Dendritic cell treated with granulocyte-macrophage colony-stimulating factor and Interleukin-4, amounts not matched to agents 40 ng/mL and 50 ng/mL, for 4 days (primary cell): ENCODE measurements at regions not wholly inside any gene's neighbourhood (a gene's known extent, or its start where the extent isn't known, plus 50 kb on each side); places are given as distances from the start of the nearest gene placed in this dataset.

Source experiments
- H3K27ac Mint-ChIP-seq: one replicate; pipeline ENCODE4 v1.8.0; 2022; ENCODE audit warnings: mild to moderate bottlenecking, mixed read lengths
- H3K27me3 Mint-ChIP-seq: one replicate; pipeline ENCODE4 v1.8.0; 2022; ENCODE audit warnings: mild to moderate bottlenecking, mixed read lengths
- H3K36me3 Mint-ChIP-seq: one replicate; pipeline ENCODE4 v1.8.0; 2022; ENCODE audit warnings: low read depth, mixed read lengths
- H3K4me1 Mint-ChIP-seq: one replicate; pipeline ENCODE4 v1.8.0; 2022; ENCODE audit warnings: low read depth, mixed read lengths
- H3K4me3 Mint-ChIP-seq: one replicate; pipeline ENCODE4 v1.8.0; 2022; ENCODE audit warnings: mild to moderate bottlenecking, moderate library complexity, mixed read lengths
- H3K9me3 Mint-ChIP-seq: one replicate; pipeline ENCODE4 v1.8.0; 2022; ENCODE audit warnings: mixed read lengths
- intact Hi-C: fragments of 100-400 bp; cut with micrococcal nuclease; formaldehyde crosslinking; loops from one replicate; pipeline ENCODE4 v1.15.0; 2022

DNA sequence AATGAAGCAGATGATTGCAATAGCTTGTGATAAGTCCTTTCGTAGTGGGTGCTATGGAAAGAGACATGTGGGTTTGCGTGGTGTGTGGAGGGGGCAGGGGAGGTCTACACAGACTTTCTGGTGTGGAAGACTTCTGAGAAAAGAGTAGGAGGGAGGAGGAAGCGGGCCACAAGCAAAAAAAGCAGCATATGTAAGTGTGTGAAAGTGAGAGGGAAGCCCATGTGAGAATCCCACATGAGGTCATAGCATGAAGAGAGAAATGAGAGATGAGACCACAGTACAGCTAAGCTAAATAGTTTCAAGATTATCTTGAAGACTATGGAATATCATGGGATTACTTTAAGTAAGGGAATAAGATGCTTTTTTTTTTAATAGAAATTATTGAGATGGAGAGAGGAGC lies 2039.9 kb upstream of the TENM3 start:
- no peaks in the 10 kb centered on the region for H3K4me1 Mint-ChIP-seq
- H3K9me3 Mint-ChIP-seq, result peaks cover 9% of the 10 kb centered on the region

DNA sequence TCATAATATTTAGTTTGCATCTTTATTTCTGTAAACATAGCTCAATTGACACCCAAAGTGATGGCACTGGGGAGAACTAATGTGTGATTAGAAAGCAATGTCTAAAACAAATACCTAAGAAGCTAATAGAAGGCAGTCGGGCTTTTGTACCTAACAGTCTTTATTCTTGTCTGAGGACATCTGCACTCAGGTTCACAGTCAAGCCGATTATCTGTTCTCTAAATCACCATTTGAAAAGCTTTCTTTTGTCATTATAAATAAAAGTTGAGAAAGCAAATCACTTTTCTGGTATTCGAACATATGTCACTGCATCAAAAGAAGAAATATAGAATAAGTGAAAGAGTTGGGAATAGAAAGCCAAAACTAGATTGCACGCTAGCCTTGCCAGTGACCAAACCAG lies 2037.9 kb upstream of the TENM3 start:
- no peak overlapping the region for H3K4me3 Mint-ChIP-seq
- intact Hi-C loops, result no loop called here

More for the DNA sequence above, 2039.9 kb upstream of the TENM3 start:
- H3K27me3 Mint-ChIP-seq, result no peaks in the 10 kb centered on the region
- intact Hi-C loops, result no loop called here
- no peaks in the 10 kb centered on the region for H3K36me3 Mint-ChIP-seq
- H3K27ac Mint-ChIP-seq, result no peak overlapping the region
- no peak overlapping the region for H3K4me3 Mint-ChIP-seq

DNA sequence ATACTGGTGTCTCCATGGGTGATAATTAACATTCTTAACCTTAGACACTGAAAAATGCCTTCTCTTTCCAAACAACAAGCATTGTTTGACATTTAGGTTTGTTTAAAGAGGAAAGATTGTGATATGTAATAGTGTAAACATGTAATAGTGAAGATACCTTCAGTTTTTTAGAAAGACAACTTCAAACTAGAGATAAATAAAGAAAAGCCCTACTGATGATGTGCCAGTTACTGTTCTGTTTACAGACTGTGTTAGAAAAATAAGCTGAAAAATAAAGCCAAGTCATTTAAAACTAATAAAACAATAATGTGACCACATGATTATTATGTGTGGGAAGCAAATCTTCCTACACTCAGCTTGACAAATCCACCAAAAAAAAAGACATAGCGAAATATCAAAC lies 2035.3 kb upstream of the TENM3 start:
- H3K27me3 Mint-ChIP-seq, result no peaks in the 10 kb centered on the region
- H3K27ac Mint-ChIP-seq, result no peak overlapping the region
- intact Hi-C loops, result no loop called here
- no peaks in the 10 kb centered on the region for H3K4me1 Mint-ChIP-seq
- H3K9me3 Mint-ChIP-seq, result peaks cover 8% of the 10 kb centered on the region
- no peaks in the 10 kb centered on the region for H3K36me3 Mint-ChIP-seq
- H3K4me3 Mint-ChIP-seq, result no peak overlapping the region

More for the DNA sequence above, 2037.9 kb upstream of the TENM3 start:
- Mint-ChIP-seq H3K36me3 (no peaks in the 10 kb centered on the region), H3K9me3 (peaks cover 9% of the 10 kb centered on the region), H3K4me1 (no peaks in the 10 kb centered on the region), H3K27me3 (no peaks in the 10 kb centered on the region), H3K27ac (no peak overlapping the region)

DNA sequence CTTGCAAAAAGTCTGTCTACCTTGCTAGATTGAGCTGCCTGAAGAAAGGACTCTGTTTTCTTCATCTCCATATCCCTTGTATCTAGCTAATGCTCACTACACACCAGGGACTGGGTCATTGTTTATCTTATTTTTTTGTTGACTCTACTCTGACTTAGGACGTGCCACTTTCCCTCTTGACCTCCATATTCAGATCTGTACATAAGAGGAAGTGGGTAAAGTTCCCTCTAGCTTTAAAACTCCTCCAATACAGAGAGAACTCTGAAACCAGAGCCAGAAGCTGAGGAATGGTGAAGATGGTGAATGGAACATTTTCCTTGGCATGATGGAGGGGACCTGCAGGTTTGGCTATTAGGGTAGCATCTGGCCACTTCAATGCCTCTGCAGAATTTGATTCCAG lies 2026.1 kb upstream of the TENM3 start:
- no peak overlapping the region for H3K27ac Mint-ChIP-seq
- no peaks in the 10 kb centered on the region for H3K36me3 Mint-ChIP-seq
- H3K27me3 Mint-ChIP-seq, result no peaks in the 10 kb centered on the region
- no peak overlapping the region for H3K4me3 Mint-ChIP-seq
- H3K4me1 Mint-ChIP-seq, result no peaks in the 10 kb centered on the region
- intact Hi-C loops, result no loop called here
- H3K9me3 Mint-ChIP-seq, result peaks cover 23% of the 10 kb centered on the region

DNA sequence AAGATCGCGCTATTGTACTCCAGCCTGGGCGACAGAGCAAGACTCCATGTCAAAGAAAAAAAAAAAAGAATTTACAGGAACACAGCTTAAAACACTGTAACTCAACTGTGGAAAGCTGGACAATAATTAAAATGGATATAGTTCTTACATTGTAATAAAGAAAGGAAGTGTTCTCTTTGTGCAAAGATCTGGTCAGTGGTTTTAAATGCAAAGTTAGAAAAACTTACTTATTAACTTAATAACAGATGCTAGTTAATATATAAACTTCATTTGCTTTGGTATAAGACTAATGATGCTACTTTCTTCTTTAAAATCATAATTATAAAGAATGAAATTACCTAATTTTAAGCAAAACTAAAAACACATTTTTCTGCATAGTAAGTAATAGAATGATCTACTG lies 2024.1 kb upstream of the TENM3 start:
- intact Hi-C loops, result no loop called here
- Mint-ChIP-seq H3K27ac (no peak overlapping the region), H3K36me3 (no peaks in the 10 kb centered on the region), H3K9me3 (peaks cover 41% of the 10 kb centered on the region), H3K4me1 (no peaks in the 10 kb centered on the region), H3K4me3 (no peak overlapping the region), H3K27me3 (no peaks in the 10 kb centered on the region)

DNA sequence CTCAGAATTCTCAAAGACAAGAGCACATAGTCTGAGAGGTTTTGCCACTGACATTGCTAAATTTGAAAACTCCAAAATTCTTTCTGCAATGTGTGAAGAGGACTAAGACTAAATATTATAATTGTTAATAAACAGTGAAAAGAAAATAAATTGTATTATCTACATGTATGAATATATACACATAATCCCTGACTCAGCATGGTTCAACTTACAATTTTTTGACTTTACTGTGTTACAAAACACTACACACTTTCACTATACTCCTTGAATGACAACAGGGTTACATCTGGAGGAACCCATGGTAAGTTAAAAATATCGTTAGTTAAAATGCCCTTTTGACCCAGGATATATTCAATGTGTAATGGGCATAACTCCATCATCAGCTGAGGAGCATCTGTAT lies 2017.2 kb upstream of the TENM3 start:
- no peaks in the 10 kb centered on the region for H3K36me3 Mint-ChIP-seq
- H3K9me3 Mint-ChIP-seq, result peaks cover 38% of the 10 kb centered on the region
- intact Hi-C loops, result no loop called here
- no peak overlapping the region for H3K27ac Mint-ChIP-seq
- no peak overlapping the region for H3K4me3 Mint-ChIP-seq
- no peaks in the 10 kb centered on the region for H3K27me3 Mint-ChIP-seq
- no peaks in the 10 kb centered on the region for H3K4me1 Mint-ChIP-seq

DNA sequence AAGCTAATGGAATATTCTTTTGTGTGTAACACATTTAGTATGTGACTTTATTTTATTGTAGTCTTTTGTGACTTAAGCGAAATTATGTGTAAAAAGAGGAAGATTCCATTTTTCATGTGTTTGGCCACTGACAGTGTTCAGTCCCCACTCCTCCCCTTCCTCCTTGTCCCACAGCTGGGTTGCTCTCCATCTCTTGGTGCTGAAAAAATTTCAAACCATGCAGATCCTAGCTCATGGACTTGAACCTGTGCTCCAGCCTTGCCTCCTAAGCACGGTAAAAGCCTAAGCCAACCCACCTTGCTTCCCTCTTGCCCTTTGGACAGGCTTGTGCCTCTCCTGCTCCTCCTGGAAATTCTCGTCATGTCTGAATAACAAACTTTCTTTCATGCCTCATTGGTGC lies 2008.5 kb upstream of the TENM3 start:
- Mint-ChIP-seq H3K27ac (no peak overlapping the region), H3K4me1 (no peaks in the 10 kb centered on the region), H3K27me3 (no peaks in the 10 kb centered on the region), H3K9me3 (no peaks in the 10 kb centered on the region), H3K4me3 (no peak overlapping the region), H3K36me3 (no peaks in the 10 kb centered on the region)
- intact Hi-C loops, result no loop called here

DNA sequence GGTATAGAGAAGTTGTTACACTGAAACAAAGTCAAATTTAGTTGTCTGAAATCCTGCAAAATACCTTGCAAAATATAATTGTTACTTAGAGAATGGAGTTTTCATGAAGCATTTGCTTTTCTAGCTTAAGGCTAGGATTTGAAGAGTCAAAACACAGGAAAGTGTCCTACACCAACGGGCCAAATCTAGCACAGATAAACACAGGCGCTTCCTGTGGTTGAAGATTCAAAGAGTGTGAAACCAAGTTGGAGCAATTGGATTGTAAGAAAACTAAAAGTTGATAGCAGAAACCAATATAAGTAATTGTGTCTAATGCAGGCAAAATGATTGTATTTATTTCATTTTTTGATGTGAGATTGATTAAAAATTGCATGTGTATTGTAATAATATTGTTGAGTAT lies 2002.5 kb upstream of the TENM3 start:
- no peak overlapping the region for H3K4me3 Mint-ChIP-seq
- peaks cover 11% of the 10 kb centered on the region for H3K9me3 Mint-ChIP-seq
- no peaks in the 10 kb centered on the region for H3K27me3 Mint-ChIP-seq
- intact Hi-C loops, result no loop called here
- no peak overlapping the region for H3K27ac Mint-ChIP-seq
- H3K4me1 Mint-ChIP-seq, result no peaks in the 10 kb centered on the region
- H3K36me3 Mint-ChIP-seq, result no peaks in the 10 kb centered on the region

DNA sequence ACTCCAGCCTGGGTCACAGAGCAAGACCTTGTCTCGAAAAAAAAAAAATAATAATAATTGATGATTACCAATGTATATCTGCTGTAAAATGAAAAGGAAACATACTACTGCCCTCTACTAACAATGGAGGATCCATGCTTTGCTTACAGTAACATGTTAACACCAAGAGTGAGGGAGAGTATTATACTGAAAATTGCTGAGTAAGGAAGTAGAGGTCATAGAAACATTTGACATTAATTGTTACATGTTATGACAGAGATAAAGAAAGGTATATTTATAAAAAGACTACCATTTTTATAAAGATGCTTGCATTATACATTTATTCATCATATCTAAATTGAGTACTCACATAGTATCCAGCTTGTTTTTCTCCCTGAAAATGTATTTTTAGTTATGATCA lies 1989.8 kb upstream of the TENM3 start:
- Mint-ChIP-seq H3K4me3 (no peak overlapping the region), H3K9me3 (no peaks in the 10 kb centered on the region)

DNA sequence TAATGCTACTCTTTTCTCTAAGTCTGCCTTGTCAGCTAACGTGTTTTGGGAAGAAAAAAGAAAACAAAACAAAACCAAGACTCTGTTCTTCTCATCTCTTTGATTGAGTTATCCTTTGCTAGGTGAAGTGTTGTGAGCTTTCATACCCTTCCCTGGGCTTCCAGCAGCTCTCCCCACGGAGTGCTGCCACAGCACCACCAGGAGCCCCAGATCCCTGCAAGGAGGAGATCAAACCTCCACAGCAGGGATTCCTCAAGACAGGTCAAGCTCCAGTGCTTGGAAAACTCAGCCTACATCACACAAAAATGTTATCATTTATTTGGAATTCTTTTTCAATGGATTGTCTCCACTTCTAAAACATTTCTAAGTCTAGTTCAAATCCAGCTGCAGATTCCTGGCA lies 1981.9 kb upstream of the TENM3 start:
- no peaks in the 10 kb centered on the region for H3K36me3 Mint-ChIP-seq
- H3K27me3 Mint-ChIP-seq, result no peaks in the 10 kb centered on the region
- H3K4me3 Mint-ChIP-seq, result no peak overlapping the region
- H3K9me3 Mint-ChIP-seq, result peaks cover 13% of the 10 kb centered on the region
- H3K27ac Mint-ChIP-seq, result no peak overlapping the region
- intact Hi-C loops, result no loop called here
- H3K4me1 Mint-ChIP-seq, result no peaks in the 10 kb centered on the region

More for the DNA sequence above, 1989.8 kb upstream of the TENM3 start:
- H3K36me3 Mint-ChIP-seq, result no peaks in the 10 kb centered on the region
- intact Hi-C loops, result no loop called here
- H3K27me3 Mint-ChIP-seq, result no peaks in the 10 kb centered on the region
- no peak overlapping the region for H3K27ac Mint-ChIP-seq
- H3K4me1 Mint-ChIP-seq, result no peaks in the 10 kb centered on the region

DNA sequence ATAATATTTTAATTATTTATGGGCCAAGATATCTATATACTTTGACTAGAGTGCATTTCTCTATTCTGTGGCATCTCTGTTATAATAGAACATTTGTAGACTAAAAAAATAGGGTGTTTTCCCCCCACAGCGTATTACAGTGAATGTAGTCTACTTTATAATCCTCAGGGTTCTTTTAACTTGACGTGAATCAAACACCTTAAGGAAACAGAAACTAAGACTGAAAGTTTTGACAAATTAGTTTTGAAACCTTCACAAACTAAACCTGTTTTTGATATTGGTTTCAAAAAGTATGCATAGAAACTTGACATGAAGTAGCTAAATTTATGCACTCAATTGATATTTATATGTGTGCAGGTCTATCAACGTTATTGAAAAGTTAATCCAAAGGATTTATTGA lies 1963.1 kb upstream of the TENM3 start:
- Mint-ChIP-seq H3K4me1 (no peaks in the 10 kb centered on the region), H3K4me3 (no peak overlapping the region), H3K27me3 (no peaks in the 10 kb centered on the region), H3K9me3 (peaks cover 17% of the 10 kb centered on the region), H3K36me3 (no peaks in the 10 kb centered on the region), H3K27ac (no peak overlapping the region)
- intact Hi-C loops, result no loop called here

DNA sequence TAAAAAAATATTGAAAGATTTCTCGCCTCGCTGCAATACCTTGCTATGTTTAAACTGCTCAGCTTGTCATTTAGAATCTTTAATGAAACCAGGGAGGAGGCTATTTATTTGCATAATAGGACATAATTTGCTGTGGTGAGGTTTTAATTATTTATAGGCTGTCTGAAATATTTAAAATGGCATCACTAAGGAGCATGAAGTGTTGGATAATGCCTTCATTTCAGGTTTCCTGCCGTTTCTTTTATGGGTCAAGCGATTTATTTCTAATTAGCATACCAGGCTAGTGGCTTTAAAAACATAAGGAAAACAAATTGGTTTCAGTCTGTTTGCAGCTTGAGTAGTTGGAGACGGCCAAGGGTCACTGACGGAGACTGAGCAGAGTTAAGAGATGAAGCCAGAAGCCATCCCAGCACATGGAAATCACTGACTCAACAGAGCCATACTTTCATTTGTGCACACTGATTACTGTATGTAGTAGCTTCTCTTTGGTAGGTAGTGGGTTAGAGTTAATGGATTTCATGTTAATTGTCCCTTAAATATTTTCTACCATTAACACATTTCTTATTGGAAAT lies 1962.4 kb upstream of the TENM3 start:
- no peaks in the 10 kb centered on the region for H3K36me3 Mint-ChIP-seq
- no peaks in the 10 kb centered on the region for H3K27me3 Mint-ChIP-seq
- H3K4me3 Mint-ChIP-seq, result no peak overlapping the region
- no peak overlapping the region for H3K27ac Mint-ChIP-seq
- H3K9me3 Mint-ChIP-seq, result peaks cover 9% of the 10 kb centered on the region
- intact Hi-C loops, result no loop called here
- H3K4me1 Mint-ChIP-seq, result no peaks in the 10 kb centered on the region

DNA sequence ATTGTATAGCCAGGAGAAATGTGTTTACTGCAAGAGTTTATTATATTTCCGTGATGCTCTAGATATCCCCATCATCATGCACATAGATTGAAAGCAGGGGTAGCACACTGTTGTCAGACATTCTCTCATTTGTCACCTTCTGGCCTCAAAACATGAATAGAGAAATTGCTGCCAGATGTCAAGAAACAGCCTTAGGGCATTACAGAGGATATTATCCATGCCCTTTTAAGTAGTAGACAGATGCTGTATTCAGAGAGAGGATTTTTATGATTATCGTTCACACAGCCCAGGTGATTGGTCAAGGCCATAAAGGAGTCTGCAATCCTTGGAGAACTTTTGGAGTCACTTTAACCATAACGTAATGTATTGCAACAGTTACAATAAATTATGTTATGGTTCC lies 1961.5 kb upstream of the TENM3 start:
- Mint-ChIP-seq H3K4me1 (no peaks in the 10 kb centered on the region), H3K9me3 (peaks cover 7% of the 10 kb centered on the region), H3K4me3 (no peak overlapping the region), H3K27me3 (no peaks in the 10 kb centered on the region), H3K36me3 (no peaks in the 10 kb centered on the region), H3K27ac (no peak overlapping the region)
- intact Hi-C loops, result no loop called here

DNA sequence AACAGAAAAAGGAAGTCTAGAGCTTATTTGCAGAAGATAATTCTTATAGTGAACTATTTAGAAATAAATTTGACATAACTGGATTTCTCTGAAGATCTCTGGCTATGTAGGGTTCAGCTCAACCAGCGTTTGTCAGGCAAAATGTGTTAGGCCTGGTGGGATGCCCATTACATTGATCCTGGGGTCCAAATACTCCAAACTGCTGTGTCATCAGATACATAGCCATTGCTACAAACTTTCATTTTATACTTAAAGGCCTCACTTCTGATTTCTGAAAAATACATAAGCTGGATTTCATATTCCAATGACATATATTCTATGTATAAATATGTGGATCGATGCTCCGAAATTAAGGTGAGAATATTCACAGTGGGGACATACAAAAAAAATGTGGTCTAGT lies 1958.9 kb upstream of the TENM3 start:
- H3K4me3 Mint-ChIP-seq, result no peak overlapping the region
- intact Hi-C loops, result no loop called here
- H3K4me1 Mint-ChIP-seq, result no peaks in the 10 kb centered on the region
- H3K27ac Mint-ChIP-seq, result no peak overlapping the region
- peaks cover 10% of the 10 kb centered on the region for H3K9me3 Mint-ChIP-seq
- H3K36me3 Mint-ChIP-seq, result no peaks in the 10 kb centered on the region
- H3K27me3 Mint-ChIP-seq, result no peaks in the 10 kb centered on the region

DNA sequence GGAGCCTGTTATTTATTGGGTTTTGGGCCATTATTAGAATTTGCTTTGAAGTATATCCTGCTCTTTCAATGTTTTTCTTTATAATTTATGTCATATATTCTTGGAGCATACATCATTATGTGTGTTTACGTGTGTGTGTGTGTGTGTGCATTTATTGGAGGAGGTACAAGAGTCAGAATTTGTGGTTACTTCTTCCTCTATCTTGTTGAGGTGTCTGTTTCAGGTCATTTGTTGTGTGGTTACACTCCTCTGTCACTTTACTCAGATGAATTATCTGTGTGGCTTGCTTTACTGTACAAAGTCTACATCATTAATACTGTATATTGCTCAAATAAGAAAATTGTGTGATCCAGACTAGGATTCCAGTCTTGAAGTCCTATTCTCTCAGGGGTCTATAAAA lies 1957.4 kb upstream of the TENM3 start:
- no peaks in the 10 kb centered on the region for H3K36me3 Mint-ChIP-seq
- H3K27ac Mint-ChIP-seq, result no peak overlapping the region
- no peaks in the 10 kb centered on the region for H3K4me1 Mint-ChIP-seq
- no peak overlapping the region for H3K4me3 Mint-ChIP-seq
- H3K27me3 Mint-ChIP-seq, result no peaks in the 10 kb centered on the region
- peaks cover 16% of the 10 kb centered on the region for H3K9me3 Mint-ChIP-seq
- intact Hi-C loops, result no loop called here
